NCI-H2196 treated with DMSO at 0.1 percent for 48 hours (cell line): ENCODE measurements at regions not wholly inside any gene's neighbourhood (a gene's known extent, or its start where the extent isn't known, plus 50 kb on each side); places are given as distances from the start of the nearest gene placed in this dataset.

Experiments
- DNase-seq: peaks from one replicate; lab custom pipeline; 2025; ENCODE audit not compliant: unreplicated experiment; lab: John Stamatoyannopoulos, UW

- no peak for DNase-seq
Observed at GRCh38 chr13:36551445-36551844, 119.2 kb downstream of the CCNA1 start.

GRCh38 chr13:36552334-36552733 lies 120.0 kb downstream of the CCNA1 start:
- no peak for DNase-seq

GRCh38 chr13:36553491-36553890 lies 120.3 kb upstream of the SERTM1 start:
- no peak for DNase-seq

GRCh38 chr13:36555151-36555986 lies 118.5 kb upstream of the SERTM1 start:
- DNase-seq, result no peak

- DNase-seq, result no peak
Observed at GRCh38 chr13:36559375-36559774, 114.4 kb upstream of the SERTM1 start.

GRCh38 chr13:36567485-36567884 lies 106.3 kb upstream of the SERTM1 start:
- DNase-seq, result no peak

GRCh38 chr13:36570489-36570888 lies 103.3 kb upstream of the SERTM1 start:
- DNase-seq, result no peak

GRCh38 chr13:36571444-36571843 lies 102.4 kb upstream of the SERTM1 start:
- no peak for DNase-seq

- no peak for DNase-seq
Observed at GRCh38 chr13:36582977-36583376, 90.8 kb upstream of the SERTM1 start.

- no peak for DNase-seq
Observed at GRCh38 chr13:36599641-36600040, 74.2 kb upstream of the SERTM1 start.

- no peak for DNase-seq
Observed at GRCh38 chr13:36601186-36601585, 72.6 kb upstream of the SERTM1 start.

- DNase-seq, result no peak
Observed at GRCh38 chr13:36606060-36606459, 67.8 kb upstream of the SERTM1 start.

- no peak for DNase-seq
Observed at GRCh38 chr13:36608474-36608873, 65.3 kb upstream of the SERTM1 start.

GRCh38 chr13:36612230-36612629 lies 61.6 kb upstream of the SERTM1 start:
- DNase-seq, result no peak

GRCh38 chr13:36616706-36617105 lies 57.1 kb upstream of the SERTM1 start:
- no peak for DNase-seq

GRCh38 chr13:36619535-36619934 lies 54.3 kb upstream of the SERTM1 start:
- no peak for DNase-seq
